ENCODE measurements at regions not wholly inside any gene's neighbourhood (a gene's known extent, or its start where the extent isn't known, plus 50 kb on each side); places are given as distances from the start of the nearest gene placed in this dataset.

GRCh38 chr3:3739330-3740060 lies 59.7 kb upstream of the LRRN1 start:
- no peak for DNase-seq
- intact Hi-C loops (cut with DNase I) = no loop called here
- H3K27ac ChIP-seq = no peak overlapping the region
- TF ChIP-seq CTCF (IDR thresholded peaks at IDR 0.05) = no peak
- H3K36me3 ChIP-seq = no peaks in the 10 kb centered on the region
- no peak overlapping the region for H3K4me3 ChIP-seq
- no peak for ATAC-seq
- H3K9me3 ChIP-seq = no peaks in the 10 kb centered on the region
- H3K27me3 ChIP-seq = no peaks in the 10 kb centered on the region
- H3K4me1 ChIP-seq = no peaks in the 10 kb centered on the region
- 43 to 54% methylated on average over 9 of the region's 9 CpGs for WGBS, 2 donors

GRCh38 chr3:3737531-3737930 lies 61.7 kb upstream of the LRRN1 start:
- H3K36me3 ChIP-seq = no peaks in the 10 kb centered on the region
- WGBS, 2 donors = 67 to 97% methylated on average over 2 of the region's 2 CpGs
- no peak for TF ChIP-seq CTCF (IDR thresholded peaks at IDR 0.05)

GRCh38 chr3:3735919-3736318 lies 63.3 kb upstream of the LRRN1 start:
- H3K4me3 ChIP-seq = no peak overlapping the region
- H3K9me3 ChIP-seq = no peaks in the 10 kb centered on the region
- intact Hi-C loops (cut with DNase I) = no loop called here
- WGBS, 2 donors = 90 to 98% methylated on average over 1 of the region's 1 CpG
- no peaks in the 10 kb centered on the region for H3K36me3 ChIP-seq
- no peak for TF ChIP-seq CTCF (IDR thresholded peaks at IDR 0.05)
- no peak for DNase-seq
- peaks cover 0 to 4% (median 0%) of the 10 kb centered on the region in 7 donors for H3K27me3 ChIP-seq
- no peaks in the 10 kb centered on the region for H3K4me1 ChIP-seq
- no peak overlapping the region for H3K27ac ChIP-seq
- no peak for ATAC-seq

More at GRCh38 chr3:3737531-3737930, 61.7 kb upstream of the LRRN1 start:
- intact Hi-C loops (cut with DNase I) = no loop called here
- no peaks in the 10 kb centered on the region for H3K4me1 ChIP-seq
- no peak for DNase-seq
- no peak for ATAC-seq
- H3K27ac ChIP-seq = no peak overlapping the region
- H3K27me3 ChIP-seq = peaks cover 0 to 4% (median 0%) of the 10 kb centered on the region in 7 donors
- H3K9me3 ChIP-seq = no peaks in the 10 kb centered on the region
- H3K4me3 ChIP-seq = no peak overlapping the region

- Histone ChIP-seq H3K9me3 (no peaks in the 10 kb centered on the region), H3K27me3 (peaks cover 0 to 4% (median 0%) of the 10 kb centered on the region in 7 donors), H3K36me3 (no peaks in the 10 kb centered on the region), H3K4me3 (no peak overlapping the region), H3K27ac (no peak overlapping the region), H3K4me1 (no peaks in the 10 kb centered on the region)
- intact Hi-C loops (cut with DNase I) = no loop called here
- DNase-seq = no peak
- ATAC-seq = no peak
- WGBS, 2 donors = 92 to 96% methylated on average over 6 of the region's 6 CpGs
- no peak for TF ChIP-seq CTCF (IDR thresholded peaks at IDR 0.05)
Measured at GRCh38 chr3:3734881-3735280, 64.3 kb upstream of the LRRN1 start.
